SU-DHL-6 (cell line): ENCODE measurements at regions not wholly inside any gene's neighbourhood (a gene's known extent, or its start where the extent isn't known, plus 50 kb on each side); places are given as distances from the start of the nearest gene placed in this dataset.

Source experiments
- H2AFZ ChIP-seq: fragments of 200-600 bp; sonication (generic); 2 replicates; pipeline ENCODE4 v1.6.1; 2014; ENCODE audit warnings: low read depth, mild to moderate bottlenecking, moderate library complexity, mixed read lengths, antibody characterized with exemption, low read length; ENCODE audit not compliant: severe bottlenecking
- H3F3A ChIP-seq: fragments of 200-600 bp; shearing (Covaris generic); 2 replicates; pipeline ENCODE4 v1.6.0; 2016; ENCODE audit warnings: antibody characterized with exemption, mild to moderate bottlenecking; ENCODE audit not compliant: insufficient read depth
- H3K27ac ChIP-seq: fragments of 200-600 bp; sonication (generic); 2 replicates; pipeline ENCODE4 v1.5.1; 2016; ENCODE audit warnings: low read depth, mild to moderate bottlenecking, low read length, moderate library complexity, mixed read lengths
- H3K27me3 ChIP-seq: fragments of 200-600 bp; sonication (generic), shearing (Covaris generic); 2 replicates; pipeline ENCODE4 v1.6.0; 2014; ENCODE audit warnings: mild to moderate bottlenecking, low read length
- H3K36me3 ChIP-seq: fragments of 200-600 bp; sonication (generic); 2 replicates; pipeline ENCODE4 v1.6.1; 2014; ENCODE audit warnings: mild to moderate bottlenecking, low read length, mixed read lengths
- H3K4me2 ChIP-seq: fragments of 300-600, 200-600 bp; shearing (Covaris generic), sonication (generic); 2 replicates; pipeline ENCODE4 v1.6.0; 2014; ENCODE audit warnings: low read length, low read depth, mild to moderate bottlenecking; ENCODE audit not compliant: poor library complexity, severe bottlenecking
- H3K4me3 ChIP-seq: fragments of 200-600 bp; sonication (generic); 2 replicates; pipeline ENCODE4 v1.5.1; 2014; ENCODE audit warnings: antibody characterized with exemption, low read length, mild to moderate bottlenecking, mixed read lengths; ENCODE audit not compliant: insufficient read depth, poor library complexity, severe bottlenecking
- H3K79me2 ChIP-seq: fragments of 200-600 bp; sonication (generic); 2 replicates; pipeline ENCODE4 v1.6.1; 2014; ENCODE audit warnings: mild to moderate bottlenecking, low read length, moderate library complexity; ENCODE audit not compliant: insufficient read depth
- H3K9ac ChIP-seq: fragments of 200-600 bp; sonication (generic); 2 replicates; pipeline ENCODE4 v1.7.0; 2014; ENCODE audit warnings: mild to moderate bottlenecking, low read length
- H3K9me2 ChIP-seq: fragments of 200-600 bp; sonication (generic); replicated peaks from 2 replicates; pipeline ENCODE4 v1.6.1; 2014; ENCODE audit warnings: low read length; ENCODE audit not compliant: insufficient read depth
- H3K9me3 ChIP-seq: fragments of 200-600 bp; sonication (generic); 2 replicates; pipeline ENCODE4 v1.6.1; 2014; ENCODE audit warnings: low read length, mixed read lengths; ENCODE audit not compliant: insufficient read depth
- H4K20me1 ChIP-seq: fragments of 200-600 bp; sonication (generic); 2 replicates; pipeline ENCODE4 v1.6.1; 2014; ENCODE audit warnings: low read depth, mild to moderate bottlenecking, antibody characterized with exemption, low read length, moderate library complexity, mixed read lengths
- CTCF ChIP-seq: fragments of 200-600 bp; sonication (generic); IDR thresholded peaks from one replicate; pipeline ENCODE4 v1.5.1; 2017; ENCODE audit warnings: antibody characterized with exemption, mild to moderate bottlenecking, low read length, moderate library complexity; ENCODE audit not compliant: insufficient read depth, poor library complexity, severe bottlenecking
- EZH2phosphoT487 ChIP-seq: fragments of 200-600 bp; sonication (generic), shearing (Covaris generic); conservative IDR thresholded peaks from 2 replicates; pipeline ENCODE4 v1.6.1; 2018; ENCODE audit warnings: mild to moderate bottlenecking, antibody characterized with exemption, low read length, moderate library complexity, mixed read lengths

- TF ChIP-seq CTCF (no peak), EZH2phosphoT487 (no peak)
- Histone ChIP-seq H3K27me3 (no peaks in the 10 kb centered on the region), H2AFZ (no peak overlapping the region), H4K20me1 (no peaks in the 10 kb centered on the region), H3K9me2 (no peaks in the 10 kb centered on the region), H3K27ac (no peak overlapping the region), H3K4me3 (no peak overlapping the region), H3K4me2 (no peak overlapping the region), H3K9me3 (no peaks in the 10 kb centered on the region), H3F3A (no peaks in the 10 kb centered on the region), H3K36me3 (no peaks in the 10 kb centered on the region), H3K9ac (no peak overlapping the region), H3K79me2 (no peaks in the 10 kb centered on the region)
Observed at GRCh38 chr16:27632216-27632615, 82.3 kb downstream of the KATNIP start.

- Histone ChIP-seq H3K27ac (no peak overlapping the region), H2AFZ (no peak overlapping the region), H3K4me3 (no peak overlapping the region), H3K9ac (no peak overlapping the region), H3F3A (no peaks in the 10 kb centered on the region), H3K4me2 (no peak overlapping the region), H3K79me2 (no peaks in the 10 kb centered on the region), H3K27me3 (no peaks in the 10 kb centered on the region), H3K36me3 (no peaks in the 10 kb centered on the region), H4K20me1 (no peaks in the 10 kb centered on the region), H3K9me2 (no peaks in the 10 kb centered on the region), H3K9me3 (no peaks in the 10 kb centered on the region)
- no peak for TF ChIP-seq EZH2phosphoT487
Observed at GRCh38 chr16:27633221-27633620, 83.3 kb downstream of the KATNIP start.

GRCh38 chr16:27633721-27634120 is 83.8 kb downstream of the KATNIP start:
- Histone ChIP-seq H3K36me3 (no peaks in the 10 kb centered on the region), H2AFZ (no peak overlapping the region), H3K4me3 (no peak overlapping the region), H3K9me2 (no peaks in the 10 kb centered on the region), H3K27me3 (no peaks in the 10 kb centered on the region), H3K9me3 (no peaks in the 10 kb centered on the region), H3K27ac (no peak overlapping the region), H3K79me2 (no peaks in the 10 kb centered on the region), H3F3A (no peaks in the 10 kb centered on the region), H4K20me1 (no peaks in the 10 kb centered on the region), H3K9ac (no peak overlapping the region), H3K4me2 (no peak overlapping the region)
- TF ChIP-seq EZH2phosphoT487 (no peak), CTCF (no peak)

GRCh38 chr16:27634779-27635178 is 84.8 kb downstream of the KATNIP start:
- Histone ChIP-seq H3K4me2 (no peak overlapping the region), H2AFZ (no peak overlapping the region), H3K27me3 (no peaks in the 10 kb centered on the region), H3K9me3 (no peaks in the 10 kb centered on the region), H3K9ac (no peak overlapping the region), H3K79me2 (no peaks in the 10 kb centered on the region), H3K4me3 (no peak overlapping the region), H4K20me1 (no peaks in the 10 kb centered on the region), H3K27ac (no peak overlapping the region), H3F3A (no peaks in the 10 kb centered on the region), H3K9me2 (no peaks in the 10 kb centered on the region), H3K36me3 (no peaks in the 10 kb centered on the region)
- TF ChIP-seq EZH2phosphoT487 (no peak), CTCF (no peak)
